ENCODE measurements at regions not wholly inside any gene's neighbourhood (a gene's known extent, or its start where the extent isn't known, plus 50 kb on each side); places are given as distances from the start of the nearest gene placed in this dataset.
"Not testable (repeated sequence)": the region's sequence is repeated elsewhere in the genome, so short reads cannot be mapped to it uniquely, and the experiment has no call there.

DNA sequence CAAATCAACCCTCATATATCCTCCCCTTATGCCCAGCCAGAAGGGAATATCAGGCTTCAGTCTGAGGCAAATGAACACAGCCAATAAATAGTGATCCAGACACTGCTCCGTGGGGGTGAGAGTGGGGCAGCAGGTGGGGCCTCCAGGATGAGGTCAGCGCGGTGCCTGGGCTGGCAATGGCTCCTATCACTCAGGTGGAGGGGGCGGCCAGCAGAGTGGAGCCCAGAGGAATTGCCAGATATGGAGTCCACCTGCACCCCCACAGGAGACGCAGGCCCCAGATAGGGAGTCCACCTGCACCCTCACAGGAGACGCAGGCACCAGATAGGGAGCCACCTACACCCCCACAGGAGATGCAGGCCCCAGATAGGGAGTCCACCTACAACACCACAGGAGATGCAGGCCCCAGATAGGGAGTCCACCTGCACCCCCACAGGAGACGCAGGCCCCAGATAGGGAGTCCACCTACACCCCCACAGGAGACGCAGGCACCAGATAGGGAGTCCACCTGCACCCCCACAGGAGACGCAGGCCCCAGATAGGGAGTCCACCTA, 78.0 kb upstream of the PPP2R2D start:
- DNase-seq, result peak; percentile 35
- Histone ChIP-seq H3K27me3 (ENCODE audit: control insufficient read depth, insufficient read depth, low read length) (no peaks in the 10 kb centered on the region), H3K36me3 (replicated peaks; ENCODE audit: control insufficient read depth, insufficient read depth, low read length) (no peaks in the 10 kb centered on the region), H3K4me3 (ENCODE audit: insufficient read depth, low read depth, low read length) (no peak overlapping the region)

DNA sequence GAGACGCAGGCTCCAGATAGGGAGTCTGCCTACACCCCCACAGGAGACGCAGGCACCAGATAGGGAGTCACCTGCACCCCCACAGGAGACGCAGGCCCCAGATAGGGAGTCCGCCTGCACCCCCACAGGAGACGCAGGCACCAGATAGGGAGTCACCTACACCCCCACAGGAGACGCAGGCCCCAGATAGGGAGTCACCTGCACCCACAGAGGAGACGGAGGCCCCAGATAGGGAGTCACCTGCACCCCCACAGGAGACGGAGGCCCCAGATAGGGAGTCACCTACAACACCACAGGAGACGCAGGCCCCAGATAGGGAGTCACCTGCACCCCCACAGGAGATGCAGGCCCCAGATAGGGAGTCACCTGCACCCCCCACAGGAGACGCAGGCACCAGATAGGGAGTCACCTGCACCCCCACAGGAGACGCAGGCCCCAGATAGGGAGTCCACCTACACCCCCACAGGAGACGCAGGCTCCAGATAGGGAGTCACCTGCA, 77.2 kb upstream of the PPP2R2D start:
- not testable (repeated sequence) for H3K4me3 ChIP-seq (ENCODE audit: insufficient read depth, low read depth, low read length); H3K27me3 ChIP-seq (ENCODE audit: control insufficient read depth, insufficient read depth, low read length); DNase-seq; H3K36me3 ChIP-seq (replicated peaks; ENCODE audit: control insufficient read depth, insufficient read depth, low read length)

GRCh38 chr10:131824371-131825149, 76.2 kb upstream of the PPP2R2D start:
- DNase-seq, result peak; percentile 77
- no peaks in the 10 kb centered on the region for H3K36me3 ChIP-seq (replicated peaks; ENCODE audit: control insufficient read depth, insufficient read depth, low read length)
- no peaks in the 10 kb centered on the region for H3K27me3 ChIP-seq (ENCODE audit: control insufficient read depth, insufficient read depth, low read length)
- no peak overlapping the region for H3K4me3 ChIP-seq (ENCODE audit: insufficient read depth, low read depth, low read length)

DNA sequence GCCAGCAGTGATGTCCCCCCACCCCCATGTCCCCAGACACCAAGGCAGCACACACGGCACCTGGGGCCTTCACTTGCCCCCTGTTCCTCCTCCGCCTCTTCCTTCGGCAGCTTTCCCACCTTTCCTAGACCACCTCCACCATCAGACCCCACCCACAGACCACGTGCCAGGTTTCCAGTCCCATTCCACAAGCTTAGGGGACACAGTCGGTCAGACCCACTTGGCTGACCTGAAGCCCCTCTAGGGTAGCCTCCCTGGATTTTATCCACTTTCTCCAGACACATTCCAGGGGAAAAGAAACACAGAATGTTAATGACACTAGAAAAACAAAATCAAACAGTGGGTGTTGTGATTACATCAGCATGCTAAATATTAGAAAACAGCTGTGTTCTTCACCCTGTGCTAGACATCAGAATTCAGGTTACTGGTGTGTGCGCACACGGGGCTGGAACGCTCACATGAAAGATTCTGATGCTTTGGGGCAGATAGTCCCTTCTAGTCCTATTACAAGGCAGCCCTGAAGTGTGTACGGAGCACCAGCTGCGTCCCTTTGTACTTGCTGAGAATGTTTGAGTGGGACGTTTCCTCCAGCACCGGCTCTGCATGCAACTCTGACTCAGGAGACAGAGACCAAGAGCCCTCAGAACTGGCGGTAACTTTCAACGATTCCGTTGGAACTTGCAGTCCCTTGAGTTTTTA, 75.5 kb upstream of the PPP2R2D start:
- Histone ChIP-seq H3K27me3 (ENCODE audit: control insufficient read depth, insufficient read depth, low read length) (no peaks in the 10 kb centered on the region), H3K36me3 (replicated peaks; ENCODE audit: control insufficient read depth, insufficient read depth, low read length) (no peaks in the 10 kb centered on the region), H3K4me3 (ENCODE audit: insufficient read depth, low read depth, low read length) (no peak overlapping the region)
- peak; percentile 66 for DNase-seq

DNA sequence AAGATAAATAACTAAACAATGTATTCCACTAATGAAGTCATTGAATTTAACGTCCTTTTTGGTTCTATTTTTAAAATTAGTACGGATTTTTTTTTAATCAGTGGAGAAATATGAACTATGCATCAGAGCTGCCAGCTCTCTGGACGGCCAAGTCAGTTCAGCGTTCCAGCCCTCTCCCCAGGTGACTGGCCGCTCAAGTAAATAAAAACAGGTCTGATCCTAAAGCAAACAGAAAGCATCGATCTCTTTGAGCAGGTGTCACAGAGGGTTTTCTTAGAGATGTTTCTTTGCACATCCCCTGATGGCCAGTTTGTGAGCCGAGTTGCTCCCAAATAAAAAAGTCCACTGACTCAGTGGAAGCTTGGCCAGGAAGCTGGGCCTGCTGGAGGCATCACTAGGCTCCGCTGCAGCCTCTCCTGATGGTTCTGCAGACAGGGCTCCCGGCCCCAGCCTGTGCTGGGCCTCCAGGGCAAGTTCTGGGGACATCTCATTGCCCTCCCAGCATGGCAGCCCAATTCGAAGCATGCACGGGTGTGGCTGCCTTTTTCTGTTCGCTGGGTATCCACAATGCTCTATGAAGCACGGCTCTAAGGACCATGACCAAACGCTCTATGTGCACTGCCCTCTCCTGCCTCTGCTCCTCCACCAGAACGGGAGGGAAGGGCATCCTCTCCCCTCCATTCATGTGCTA, 74.7 kb upstream of the PPP2R2D start:
- Histone ChIP-seq H3K27me3 (ENCODE audit: control insufficient read depth, insufficient read depth, low read length) (no peaks in the 10 kb centered on the region), H3K4me3 (ENCODE audit: insufficient read depth, low read depth, low read length) (no peak overlapping the region), H3K36me3 (replicated peaks; ENCODE audit: control insufficient read depth, insufficient read depth, low read length) (no peaks in the 10 kb centered on the region)
- no peak for DNase-seq

DNA sequence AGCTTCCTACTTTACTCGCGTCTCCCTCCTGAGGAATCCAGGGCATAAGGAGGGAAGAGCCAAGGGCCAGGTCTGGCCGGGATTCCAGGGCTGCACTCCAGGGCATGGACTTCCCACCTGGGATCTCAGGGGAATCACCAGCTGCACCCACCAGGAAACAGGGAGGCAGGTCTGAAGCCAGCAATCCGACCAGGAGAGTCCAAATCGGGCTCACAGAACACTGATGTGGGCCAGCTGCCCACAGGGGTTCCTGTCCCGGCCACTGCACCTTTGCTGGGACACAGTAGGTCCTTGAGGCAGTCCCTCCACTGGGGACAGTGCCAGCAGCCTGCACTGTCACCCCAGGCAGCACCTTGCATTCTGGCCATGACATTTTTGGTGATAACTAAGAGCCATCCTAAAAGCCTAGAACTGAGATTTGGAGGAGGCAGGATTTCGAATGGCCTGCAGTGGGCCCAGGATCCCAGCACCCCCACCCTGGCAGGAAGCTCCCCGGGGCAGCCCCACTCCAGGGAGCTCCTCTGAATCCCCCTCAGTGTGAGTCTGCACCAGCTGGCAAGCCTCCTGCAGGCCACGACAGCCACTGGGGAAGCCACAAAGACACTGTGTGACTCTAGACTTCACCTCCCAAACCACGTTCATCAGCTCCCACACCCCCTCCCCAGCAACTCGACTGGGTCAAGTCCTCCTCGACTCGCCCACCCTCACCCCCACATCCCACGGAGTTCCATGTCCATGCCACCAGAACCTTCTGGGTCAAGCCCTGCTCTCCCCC, 71.5 kb upstream of the PPP2R2D start:
- H3K27me3 ChIP-seq (ENCODE audit: control insufficient read depth, insufficient read depth, low read length), result no peaks in the 10 kb centered on the region
- no peaks in the 10 kb centered on the region for H3K36me3 ChIP-seq (replicated peaks; ENCODE audit: control insufficient read depth, insufficient read depth, low read length)
- no peak for DNase-seq
- no peak overlapping the region for H3K4me3 ChIP-seq (ENCODE audit: insufficient read depth, low read depth, low read length)

DNA sequence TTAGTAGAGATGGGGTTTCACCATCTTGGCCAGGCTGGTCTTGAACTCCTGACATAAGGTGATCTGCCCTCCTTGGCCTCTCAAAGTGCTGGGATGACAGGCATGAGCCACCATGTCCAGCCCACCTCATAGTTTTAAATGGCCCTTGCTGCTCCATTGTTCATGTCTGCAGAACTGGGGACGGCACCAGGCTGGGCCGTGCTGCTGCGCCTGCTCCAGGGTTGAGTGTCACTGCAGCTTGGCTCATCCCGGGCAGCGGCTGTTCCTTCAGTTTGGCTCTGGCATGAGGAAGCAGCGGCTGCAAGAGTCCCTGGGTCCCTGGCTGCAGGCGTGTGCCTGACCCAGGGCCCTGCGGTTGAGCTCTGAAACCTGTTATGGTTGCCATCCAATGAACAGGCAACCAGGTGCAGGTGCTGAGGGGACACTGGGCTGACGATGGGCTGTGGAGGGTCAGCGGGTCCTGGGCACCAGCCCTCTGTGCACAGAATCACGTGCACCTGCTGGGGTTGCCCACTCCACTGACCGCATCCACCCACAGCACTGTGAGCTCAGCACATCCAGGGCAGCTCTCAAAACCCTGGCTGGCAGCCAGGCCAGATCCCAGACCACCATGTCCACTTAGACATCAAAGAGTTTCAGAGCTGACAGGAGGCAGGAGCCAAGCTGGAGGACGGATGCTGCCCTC, 70.2 kb upstream of the PPP2R2D start:
- H3K4me3 ChIP-seq (ENCODE audit: insufficient read depth, low read depth, low read length), result no peak overlapping the region
- H3K27me3 ChIP-seq (ENCODE audit: control insufficient read depth, insufficient read depth, low read length), result no peaks in the 10 kb centered on the region
- no peaks in the 10 kb centered on the region for H3K36me3 ChIP-seq (replicated peaks; ENCODE audit: control insufficient read depth, insufficient read depth, low read length)
- DNase-seq, result no peak

GRCh38 chr10:131831561-131831960, 69.2 kb upstream of the PPP2R2D start:
- DNase-seq, result peak; percentile 75
- no peaks in the 10 kb centered on the region for H3K27me3 ChIP-seq (ENCODE audit: control insufficient read depth, insufficient read depth, low read length)
- H3K4me3 ChIP-seq (ENCODE audit: insufficient read depth, low read depth, low read length), result no peak overlapping the region
- H3K36me3 ChIP-seq (replicated peaks; ENCODE audit: control insufficient read depth, insufficient read depth, low read length), result no peaks in the 10 kb centered on the region

DNA sequence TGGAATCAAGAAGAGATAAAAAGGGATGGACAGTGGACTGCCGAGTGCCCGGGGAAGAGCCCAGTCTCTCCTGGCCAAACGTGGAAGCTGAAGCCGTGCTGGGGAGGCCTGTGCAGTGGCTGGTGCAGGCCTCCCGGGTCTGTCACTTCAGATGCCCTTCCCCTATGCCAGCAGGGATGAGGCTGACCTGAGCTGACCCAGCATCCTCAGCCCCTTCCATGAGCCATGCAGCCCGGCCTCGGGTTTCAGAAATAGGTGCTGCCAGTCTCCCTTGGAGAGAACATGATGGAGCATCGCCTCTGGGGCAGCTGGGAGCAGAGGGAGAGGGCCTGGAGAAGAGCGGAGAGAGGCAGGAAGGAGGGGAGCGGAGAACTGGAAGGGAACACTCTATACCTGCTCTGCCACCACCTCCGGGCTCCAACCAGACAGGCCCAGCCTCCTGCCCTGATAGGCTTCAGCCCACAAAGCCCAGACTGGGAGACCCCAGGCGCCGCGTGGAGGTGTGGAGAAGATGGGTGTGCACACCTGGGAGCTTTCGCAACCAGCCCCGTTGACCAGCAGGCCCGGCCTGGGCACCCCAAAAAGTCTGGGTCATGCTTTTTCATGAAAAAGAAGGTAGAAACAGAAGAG, 68.6 kb upstream of the PPP2R2D start:
- Histone ChIP-seq H3K36me3 (replicated peaks; ENCODE audit: control insufficient read depth, insufficient read depth, low read length) (no peaks in the 10 kb centered on the region), H3K4me3 (ENCODE audit: insufficient read depth, low read depth, low read length) (no peak overlapping the region), H3K27me3 (ENCODE audit: control insufficient read depth, insufficient read depth, low read length) (no peaks in the 10 kb centered on the region)
- DNase-seq, result no peak

DNA sequence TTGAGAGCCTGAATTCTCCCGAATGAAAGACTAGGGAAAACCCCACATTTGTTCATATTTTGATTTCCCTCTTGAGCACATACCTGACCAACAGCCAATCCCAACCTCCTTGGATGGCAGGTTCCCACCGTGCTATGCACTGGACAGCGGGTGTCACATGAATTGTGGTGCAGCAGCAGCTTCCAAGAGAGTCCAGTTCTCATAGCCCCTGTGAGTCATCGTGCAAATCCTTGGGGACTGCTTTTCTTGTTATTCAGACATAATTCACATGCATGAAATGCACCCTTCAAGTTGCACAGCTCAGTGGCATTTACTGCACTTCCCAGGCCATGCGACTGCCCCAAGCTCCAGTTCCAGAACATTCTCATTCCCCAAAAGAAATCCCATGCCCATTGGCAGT, 67.8 kb upstream of the PPP2R2D start:
- Histone ChIP-seq H3K27me3 (ENCODE audit: control insufficient read depth, insufficient read depth, low read length) (no peaks in the 10 kb centered on the region), H3K4me3 (ENCODE audit: insufficient read depth, low read depth, low read length) (no peak overlapping the region), H3K36me3 (replicated peaks; ENCODE audit: control insufficient read depth, insufficient read depth, low read length) (no peaks in the 10 kb centered on the region)
- no peak for DNase-seq

- Histone ChIP-seq H3K27me3 (ENCODE audit: control insufficient read depth, insufficient read depth, low read length) (no peaks in the 10 kb centered on the region), H3K36me3 (replicated peaks; ENCODE audit: control insufficient read depth, insufficient read depth, low read length) (no peaks in the 10 kb centered on the region), H3K4me3 (ENCODE audit: insufficient read depth, low read depth, low read length) (no peak overlapping the region)
- DNase-seq, result no peak
Observed at GRCh38 chr10:131833446-131834080, 67.2 kb upstream of the PPP2R2D start.

DNA sequence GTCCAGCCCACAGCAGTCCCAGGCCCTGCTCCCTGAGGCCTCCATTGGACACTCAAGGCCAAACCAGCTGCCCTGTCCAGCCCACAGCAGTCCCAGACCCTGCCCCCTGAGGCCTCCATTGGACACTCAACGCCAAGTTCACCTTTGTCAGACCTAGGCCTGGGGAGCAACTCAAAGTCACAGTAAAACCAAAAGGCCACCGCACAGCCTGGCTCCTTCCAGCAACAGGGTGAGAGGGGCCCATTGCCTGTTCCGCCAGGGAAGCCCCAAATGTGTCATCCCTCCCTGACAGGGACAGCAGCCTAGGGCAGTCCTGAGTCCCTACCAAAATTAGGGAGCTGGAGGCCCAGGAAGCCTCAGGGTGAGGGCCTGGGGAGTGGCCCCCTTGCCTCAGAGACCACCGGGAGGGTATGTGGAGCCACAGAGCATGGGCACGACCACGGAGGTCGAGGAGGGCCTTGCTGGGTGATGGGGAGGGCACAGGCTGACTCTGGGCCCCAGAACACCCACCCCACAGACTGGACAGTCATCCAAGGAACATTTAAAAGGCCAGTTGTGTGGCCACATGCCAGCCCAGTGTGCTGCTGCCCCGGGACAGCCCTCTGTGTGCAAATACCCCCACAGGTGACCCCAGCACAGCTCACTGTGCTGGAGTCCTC, 66.5 kb upstream of the PPP2R2D start:
- H3K27me3 ChIP-seq (ENCODE audit: control insufficient read depth, insufficient read depth, low read length), result no peaks in the 10 kb centered on the region
- H3K36me3 ChIP-seq (replicated peaks; ENCODE audit: control insufficient read depth, insufficient read depth, low read length), result no peaks in the 10 kb centered on the region
- H3K4me3 ChIP-seq (ENCODE audit: insufficient read depth, low read depth, low read length), result no peak overlapping the region
- DNase-seq, result no peak
